A673 (cell line): ENCODE measurements at regions not wholly inside any gene's neighbourhood (a gene's known extent, or its start where the extent isn't known, plus 50 kb on each side); places are given as distances from the start of the nearest gene placed in this dataset.

ENCODE experiments used
- BruUV-seq: library from RNA; stranded (reverse); fragments of 400-500 nt; replicated peaks from 2 replicates; lab custom pipeline; 2021; lab: Mats Ljungman, UMichigan
- CTCF ChIA-PET: fragments of 300-600 bp; sonication (Branson Sonifier 250); formaldehyde crosslinking; loops from one replicate; lab custom pipeline; 2022; ENCODE audit warnings: antibody characterized with exemption; lab: Charles Lee
- POLR2A ChIA-PET: fragments of 300-600 bp; sonication (Branson Sonifier 250); formaldehyde crosslinking; loops from one replicate; lab custom pipeline; 2022; ENCODE audit warnings: antibody characterized with exemption; ENCODE audit not compliant: low non-redundant PET; lab: Charles Lee
- DNase-seq: peaks from one replicate; pipeline ENCODE4 v3.0.0-alpha.2; 2015; ENCODE audit warnings: low spot score
- H3K27ac ChIP-seq: fragments of 200-600 bp; sonication (generic); 2 replicates; pipeline ENCODE4 v1.5.1; 2016; ENCODE audit warnings: mixed run types, low read depth, mild to moderate bottlenecking, mixed read lengths, antibody characterized with exemption, low read length; ENCODE audit not compliant: poor library complexity, severe bottlenecking
- H3K27me3 ChIP-seq: fragments of 200-600 bp; sonication (generic); replicated peaks from 2 replicates; pipeline ENCODE4 v1.6.1; 2017; ENCODE audit warnings: mixed run types, low read depth, mild to moderate bottlenecking, mixed read lengths, antibody characterized with exemption, low read length; ENCODE audit not compliant: insufficient read depth, poor library complexity
- H3K36me3 ChIP-seq: fragments of 200-600 bp; sonication (generic); 2 replicates; pipeline ENCODE4 v1.6.1; 2016; ENCODE audit warnings: mixed run types, mild to moderate bottlenecking, mixed read lengths, antibody characterized with exemption, low read length; ENCODE audit not compliant: insufficient read depth, poor library complexity, severe bottlenecking
- H3K4me1 ChIP-seq: fragments of 200-600 bp; sonication (generic); 2 replicates; pipeline ENCODE4 v1.6.1; 2017; ENCODE audit warnings: mixed run types, mild to moderate bottlenecking, mixed read lengths, antibody characterized with exemption, low read length; ENCODE audit not compliant: insufficient read depth, poor library complexity, severe bottlenecking
- H3K4me3 ChIP-seq: fragments of 200-600 bp; sonication (generic); 2 replicates; pipeline ENCODE4 v1.5.1; 2016; ENCODE audit warnings: low read depth, mixed run types, mild to moderate bottlenecking, mixed read lengths, low read length; ENCODE audit not compliant: poor library complexity, severe bottlenecking
- H3K9me3 ChIP-seq: fragments of 200-600 bp; sonication (generic); 2 replicates; pipeline ENCODE4 v1.6.1; 2016; ENCODE audit warnings: mixed run types, low read depth, mild to moderate bottlenecking, mixed read lengths, antibody characterized with exemption, low read length; ENCODE audit not compliant: poor library complexity, severe bottlenecking
- EZH2 ChIP-seq: fragments of 200-600 bp; sonication (generic); IDR thresholded peaks from 2 replicates; pipeline ENCODE4 v1.6.1; 2017; ENCODE audit warnings: borderline replicate concordance, low read depth, mild to moderate bottlenecking, mixed read lengths, antibody characterized with exemption, low read length; ENCODE audit not compliant: poor library complexity, severe bottlenecking
- intact Hi-C: fragments of 100-400 bp; cut with micrococcal nuclease; formaldehyde crosslinking; loops from one replicate; pipeline ENCODE4 v1.10.0; 2022; ENCODE audit not compliant: unreplicated experiment
- TF ChIP-seq, protein P1 (sequence below): fragments of 300-800, 200-600 bp; sonication (generic); conservative IDR thresholded peaks from 2 replicates; pipeline ENCODE4 v1.5.1; 2017; ENCODE audit warnings: low read depth, mild to moderate bottlenecking, antibody characterized with exemption, low read length, moderate library complexity, mixed read lengths

DNA sequence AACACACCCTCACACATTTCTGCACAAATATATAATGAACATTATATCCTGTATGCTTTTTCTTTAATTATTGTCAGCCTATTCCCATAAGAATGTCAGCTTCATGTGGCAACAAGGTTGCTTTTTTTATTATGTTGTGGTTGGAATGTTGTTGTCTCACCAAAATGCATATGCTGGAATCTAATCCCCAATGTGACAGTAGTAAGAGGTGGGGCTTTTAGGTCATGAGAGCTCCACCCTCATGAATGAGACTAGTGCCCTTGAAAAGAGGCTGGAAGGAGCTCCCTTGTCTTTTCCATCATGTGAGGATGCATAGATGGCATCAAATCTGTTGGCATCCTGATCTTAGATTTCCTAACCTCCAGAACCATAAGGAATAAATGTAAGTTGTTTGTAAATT lies 131.3 kb upstream of the IRX6 start:
- Histone ChIP-seq H3K9me3 (peaks cover 5% of the 10 kb centered on the region), H3K27me3 (peaks cover 23% of the 10 kb centered on the region), H3K36me3 (no peaks in the 10 kb centered on the region), H3K4me3 (no peak overlapping the region), H3K27ac (no peak overlapping the region), H3K4me1 (no peaks in the 10 kb centered on the region)
- POLR2A ChIA-PET = no interaction called here
- no TSS peak for BruUV-seq
- CTCF ChIA-PET = no interaction called here
- TF ChIP-seq, protein P1, sequence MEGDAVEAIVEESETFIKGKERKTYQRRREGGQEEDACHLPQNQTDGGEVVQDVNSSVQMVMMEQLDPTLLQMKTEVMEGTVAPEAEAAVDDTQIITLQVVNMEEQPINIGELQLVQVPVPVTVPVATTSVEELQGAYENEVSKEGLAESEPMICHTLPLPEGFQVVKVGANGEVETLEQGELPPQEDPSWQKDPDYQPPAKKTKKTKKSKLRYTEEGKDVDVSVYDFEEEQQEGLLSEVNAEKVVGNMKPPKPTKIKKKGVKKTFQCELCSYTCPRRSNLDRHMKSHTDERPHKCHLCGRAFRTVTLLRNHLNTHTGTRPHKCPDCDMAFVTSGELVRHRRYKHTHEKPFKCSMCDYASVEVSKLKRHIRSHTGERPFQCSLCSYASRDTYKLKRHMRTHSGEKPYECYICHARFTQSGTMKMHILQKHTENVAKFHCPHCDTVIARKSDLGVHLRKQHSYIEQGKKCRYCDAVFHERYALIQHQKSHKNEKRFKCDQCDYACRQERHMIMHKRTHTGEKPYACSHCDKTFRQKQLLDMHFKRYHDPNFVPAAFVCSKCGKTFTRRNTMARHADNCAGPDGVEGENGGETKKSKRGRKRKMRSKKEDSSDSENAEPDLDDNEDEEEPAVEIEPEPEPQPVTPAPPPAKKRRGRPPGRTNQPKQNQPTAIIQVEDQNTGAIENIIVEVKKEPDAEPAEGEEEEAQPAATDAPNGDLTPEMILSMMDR = no peak
- TF ChIP-seq EZH2 = no peak
- intact Hi-C loops = no loop called here
- no peak for DNase-seq

DNA sequence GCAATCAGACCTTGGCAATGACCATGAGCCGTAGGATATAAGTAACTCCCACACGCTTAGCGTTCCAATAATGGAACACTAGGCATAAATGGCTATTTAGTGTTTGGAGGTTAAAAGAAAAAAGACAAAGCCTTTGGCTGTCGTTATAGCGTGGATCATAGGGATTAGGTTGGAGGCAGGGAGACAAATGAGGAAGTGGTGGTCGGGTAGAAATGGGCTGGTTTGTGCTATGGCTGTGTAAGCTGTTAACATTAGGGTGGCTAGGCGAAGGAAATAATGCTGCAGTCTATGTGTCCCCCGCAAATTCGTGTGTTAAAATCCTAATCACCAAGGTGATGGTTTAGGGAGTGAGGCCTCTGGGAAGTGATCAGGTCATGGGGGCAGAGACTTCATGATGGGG lies 120.4 kb upstream of the IRX6 start:
- Histone ChIP-seq H3K4me3 (no peak overlapping the region), H3K27ac (no peak overlapping the region), H3K9me3 (no peaks in the 10 kb centered on the region), H3K27me3 (no peaks in the 10 kb centered on the region), H3K4me1 (no peaks in the 10 kb centered on the region), H3K36me3 (no peaks in the 10 kb centered on the region)
- POLR2A ChIA-PET = no interaction called here
- DNase-seq = no peak
- BruUV-seq = no TSS peak
- intact Hi-C loops = no loop called here
- TF ChIP-seq EZH2 = no peak
- TF ChIP-seq, protein P1 = no peak
- CTCF ChIA-PET = no interaction called here

DNA sequence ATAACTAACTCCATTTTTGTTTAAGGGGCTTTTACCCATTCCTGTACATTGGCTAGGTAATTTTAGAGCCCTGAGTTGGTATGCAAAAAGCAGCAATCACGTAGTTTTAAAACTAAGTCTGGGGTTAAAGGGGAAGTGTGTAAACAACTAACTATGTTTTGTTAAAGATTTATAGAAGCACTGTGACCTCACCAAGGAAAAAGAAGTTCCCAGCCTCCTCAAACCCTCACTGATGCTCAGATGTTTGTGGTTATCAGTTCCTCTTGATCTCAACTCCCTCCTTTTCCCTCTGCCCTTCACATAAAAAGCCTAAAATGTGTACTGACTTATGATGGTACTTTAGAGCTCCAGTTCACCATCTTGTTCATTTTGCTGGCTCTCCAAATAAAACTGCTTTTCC lies 119.9 kb upstream of the IRX6 start:
- Histone ChIP-seq H3K4me1 (no peaks in the 10 kb centered on the region), H3K9me3 (no peaks in the 10 kb centered on the region), H3K36me3 (no peaks in the 10 kb centered on the region), H3K4me3 (no peak overlapping the region), H3K27me3 (no peaks in the 10 kb centered on the region), H3K27ac (no peak overlapping the region)
- ChIA-PET POLR2A (no interaction called here), CTCF (no interaction called here)
- BruUV-seq = no TSS peak
- no peak for DNase-seq
- intact Hi-C loops = no loop called here
- TF ChIP-seq, protein P1 = no peak
- TF ChIP-seq EZH2 = no peak
